Fibroblast of lung (primary cell): ENCODE measurements at regions not wholly inside any gene's neighbourhood (a gene's known extent, or its start where the extent isn't known, plus 50 kb on each side); places are given as distances from the start of the nearest gene placed in this dataset.

ENCODE experiments used
- DNase-seq, 2 donors: peaks; one replicate each; pipeline versions ENCODE4 v3.0.0 to v3.0.0-alpha.2; 2010; ENCODE audit warnings: low read depth in 2 of 2
- H2AFZ ChIP-seq: 2 replicates; pipeline ENCODE4 v1.5.1; 2012; ENCODE audit warnings: low read length, control low read depth, inconsistent platforms
- H3K27ac ChIP-seq: 2 replicates; pipeline ENCODE4 v1.5.1; 2011; ENCODE audit warnings: low read length, control low read depth; ENCODE audit not compliant: insufficient read depth
- H3K27me3 ChIP-seq: 2 replicates; pipeline ENCODE4 v1.5.1; 2011; ENCODE audit warnings: mild to moderate bottlenecking, low read length; ENCODE audit not compliant: control insufficient read depth, insufficient read depth
- H3K36me3 ChIP-seq: 2 replicates; pipeline ENCODE4 v1.5.1; 2011; ENCODE audit warnings: low read length; ENCODE audit not compliant: control insufficient read depth, insufficient read depth
- H3K4me1 ChIP-seq: 2 replicates; pipeline ENCODE4 v1.5.1; 2011; ENCODE audit warnings: low read length; ENCODE audit not compliant: control insufficient read depth, insufficient read depth; ENCODE audit errors: extremely low read depth
- H3K4me2 ChIP-seq: 2 replicates; pipeline ENCODE4 v1.5.1; 2011; ENCODE audit warnings: low read length, control low read depth; ENCODE audit not compliant: insufficient read depth; ENCODE audit errors: extremely low read depth
- H3K4me3 ChIP-seq, 4 experiments: fragments of 200-600 bp in 1 of 4; sonication (generic) in 1 of 4; replicated peaks in 1 of 4; 2 replicates each; pipeline ENCODE4 v1.5.1; 2011 to 2016; ENCODE audit warnings: low read length in 4 of 4, low read depth in 3 of 4, mild to moderate bottlenecking in 3 of 4, control low read depth in 2 of 4, inconsistent platforms in 1 of 4, mixed read lengths in 1 of 4; ENCODE audit not compliant: insufficient read depth in 1 of 4; ENCODE audit errors: control extremely low read depth in 1 of 4
- H3K79me2 ChIP-seq: 2 replicates; pipeline ENCODE4 v1.5.1; 2012; ENCODE audit warnings: mild to moderate bottlenecking, low read length, inconsistent platforms; ENCODE audit not compliant: control insufficient read depth, insufficient read depth
- H3K9ac ChIP-seq: 2 replicates; pipeline ENCODE4 v1.5.1; 2011; ENCODE audit warnings: mild to moderate bottlenecking, low read length, control low read depth; ENCODE audit not compliant: insufficient read depth
- H3K9me3 ChIP-seq: 2 replicates; pipeline ENCODE4 v1.5.1; 2012; ENCODE audit warnings: low read depth, low read length; ENCODE audit not compliant: control insufficient read depth, insufficient read depth
- H4K20me1 ChIP-seq: 2 replicates; pipeline ENCODE4 v1.5.1; 2011; ENCODE audit warnings: low read length; ENCODE audit not compliant: control insufficient read depth, insufficient read depth; ENCODE audit errors: extremely low read depth
- CTCF ChIP-seq, 2 donors: IDR thresholded peaks in 1 of 2; conservative IDR thresholded peaks in 1 of 2; 1 replicate in 1 of 2; 2 replicates in 1 of 2; pipeline ENCODE4 v1.5.1; 2011 to 2012; ENCODE audit warnings: low read length in 2 of 2, control low read depth in 1 of 2, inconsistent platforms in 1 of 2, low read depth in 1 of 2, mild to moderate bottlenecking in 1 of 2
- EZH2 ChIP-seq: IDR thresholded peaks from 2 replicates; pipeline ENCODE4 v1.5.1; 2012; ENCODE audit warnings: low read length, control low read depth, mild to moderate bottlenecking; ENCODE audit errors: missing control alignments

GRCh38 chr13:86870444-86870843, 800.7 kb upstream of the SLITRK5 start:
- Histone ChIP-seq H3K27ac (no peak overlapping the region), H2AFZ (no peak overlapping the region), H3K79me2 (no peaks in the 10 kb centered on the region), H3K4me2 (no peak overlapping the region), H4K20me1 (no peaks in the 10 kb centered on the region), H3K27me3 (no peaks in the 10 kb centered on the region), H3K4me3 (no peak overlapping the region), H3K36me3 (no peaks in the 10 kb centered on the region), H3K9me3 (no peaks in the 10 kb centered on the region), H3K9ac (no peak overlapping the region), H3K4me1 (no peaks in the 10 kb centered on the region)
- TF ChIP-seq EZH2, result no peak
- TF ChIP-seq CTCF (conservative IDR thresholded peaks at IDR 0.05 in 1 of 2, IDR thresholded peaks at IDR 0.05 in 1 of 2; ENCODE audit: low read depth in 1 of 2, low read length in 2 of 2), result peak; percentile 38 to 54
- peak in 1 of 2 donors; percentile 49 for DNase-seq

GRCh38 chr13:86877441-86877840, 793.7 kb upstream of the SLITRK5 start:
- Histone ChIP-seq H4K20me1 (no peaks in the 10 kb centered on the region), H3K9me3 (no peaks in the 10 kb centered on the region), H3K4me3 (no peak overlapping the region), H3K4me1 (no peaks in the 10 kb centered on the region), H2AFZ (no peak overlapping the region), H3K79me2 (no peaks in the 10 kb centered on the region), H3K27me3 (no peaks in the 10 kb centered on the region), H3K27ac (no peak overlapping the region), H3K36me3 (no peaks in the 10 kb centered on the region), H3K9ac (no peak overlapping the region), H3K4me2 (no peak overlapping the region)
- DNase-seq, result peak in 1 of 2 donors; percentile 17
- no peak for TF ChIP-seq EZH2
- TF ChIP-seq CTCF (conservative IDR thresholded peaks at IDR 0.05 in 1 of 2, IDR thresholded peaks at IDR 0.05 in 1 of 2; ENCODE audit: low read depth in 1 of 2, low read length in 2 of 2), result no peak

- no peak for TF ChIP-seq CTCF (conservative IDR thresholded peaks at IDR 0.05 in 1 of 2, IDR thresholded peaks at IDR 0.05 in 1 of 2; ENCODE audit: low read depth in 1 of 2, low read length in 2 of 2)
- no peak for TF ChIP-seq EZH2
- Histone ChIP-seq H3K27ac (no peak overlapping the region), H3K36me3 (no peaks in the 10 kb centered on the region), H3K9me3 (no peaks in the 10 kb centered on the region), H3K79me2 (no peaks in the 10 kb centered on the region), H3K9ac (no peak overlapping the region), H3K27me3 (no peaks in the 10 kb centered on the region), H3K4me2 (no peak overlapping the region), H2AFZ (no peak overlapping the region), H3K4me1 (no peaks in the 10 kb centered on the region), H4K20me1 (no peaks in the 10 kb centered on the region), H3K4me3 (no peak overlapping the region)
- DNase-seq, result no peak
Measured at GRCh38 chr13:86878781-86879180, 792.4 kb upstream of the SLITRK5 start.
